ENCODE measurements at regions not wholly inside any gene's neighbourhood (a gene's known extent, or its start where the extent isn't known, plus 50 kb on each side); places are given as distances from the start of the nearest gene placed in this dataset.

- TF ChIP-seq ATF2 (tag by site-specific recombination; IDR thresholded peaks at IDR 0.05; ENCODE audit: low read depth): peak; percentile 56; the same call in 1 of the 2 replicates
- TF ChIP-seq ZNF629 (tag by site-specific recombination; IDR thresholded peaks at IDR 0.05): peak; percentile 38
- TF ChIP-seq ZNF544 (tag by site-specific recombination; IDR thresholded peaks at IDR 0.05): no peak
- H3K4me1 ChIP-seq (ENCODE audit: control insufficient read depth, insufficient read depth, low read length): peaks cover 6% of the 10 kb centered on the region; the same call in 1 of the 2 replicates
- H3K9me3 ChIP-seq (ENCODE audit: control insufficient read depth, insufficient read depth, low read depth, low read length): no peaks in the 10 kb centered on the region
- no peak overlapping the region for H3K27ac ChIP-seq (ENCODE audit: extremely low read depth, low read depth, low read length)
- CTCF ChIA-PET: interaction anchor here (0.7 kb wide), 1 partner anchor 115 kb away, joined by 3 read pairs; no protein-coding TSS in a partner anchor
- H3K36me3 ChIP-seq (ENCODE audit: control insufficient read depth in 2 of 2, insufficient read depth in 1 of 2, low read length in 2 of 2): no peaks in the 10 kb centered on the region
- POLR2A ChIA-PET: interaction anchor here (0.8 to 5.8 kb wide), 5 partner anchors 9 to 458 kb away, joined by 3 to 45 read pairs (median 5); partner anchors contain the start of gene KLF6
- no peak overlapping the region for H3K4me3 ChIP-seq (ENCODE audit: low read depth, low read length)
These were observed 101.7 kb upstream of the KLF6 start for GRCh38 chr10:3886641-3887251.

- no peaks in the 10 kb centered on the region for H3K36me3 ChIP-seq (ENCODE audit: control insufficient read depth in 2 of 2, insufficient read depth in 1 of 2, low read length in 2 of 2)
- peaks cover 6% of the 10 kb centered on the region; the same call in 1 of the 2 replicates for H3K4me1 ChIP-seq (ENCODE audit: control insufficient read depth, insufficient read depth, low read length)
- H3K9me3 ChIP-seq (ENCODE audit: control insufficient read depth, insufficient read depth, low read depth, low read length): no peaks in the 10 kb centered on the region
- no peak for TF ChIP-seq SCRT1 (tag by site-specific recombination; IDR thresholded peaks at IDR 0.05; ENCODE audit: borderline replicate concordance)
- no peak for TF ChIP-seq ZBTB44 (tag by site-specific recombination; IDR thresholded peaks at IDR 0.05)
- TF ChIP-seq ZNF704 (tag by site-specific recombination; IDR thresholded peaks at IDR 0.05): no peak
- no peak for TF ChIP-seq ZNF76 (tag by site-specific recombination; IDR thresholded peaks at IDR 0.05; ENCODE audit: borderline replicate concordance, low read depth)
- no peak for TF ChIP-seq KLF1 (tag by site-specific recombination; IDR thresholded peaks at IDR 0.05)
- no peak for TF ChIP-seq ZNF777 (tag by site-specific recombination; IDR thresholded peaks at IDR 0.05; ENCODE audit: borderline replicate concordance)
- TF ChIP-seq CTCF (tag by site-specific recombination; IDR thresholded peaks at IDR 0.05): no peak
- no peak for TF ChIP-seq SALL2 (tag by site-specific recombination; IDR thresholded peaks at IDR 0.05; ENCODE audit: borderline replicate concordance)
- no peak for TF ChIP-seq ZBTB1 (tag by site-specific recombination; IDR thresholded peaks at IDR 0.05)
- no peak for TF ChIP-seq ZSCAN4 (tag by site-specific recombination; IDR thresholded peaks at IDR 0.05)
- TF ChIP-seq ZNF112 (tag by site-specific recombination; IDR thresholded peaks at IDR 0.05): no peak
- no peak overlapping the region for H3K4me3 ChIP-seq (ENCODE audit: low read depth, low read length)
- ChIA-PET POLR2A (interaction anchor here (0.8 to 5.8 kb wide), 6 partner anchors 10 to 458 kb away, joined by 3 to 45 read pairs (median 4); partner anchors contain the start of gene KLF6), CTCF (interaction anchor here (0.7 kb wide), 3 partner anchors 15 to 116 kb away, joined by 3 read pairs; no protein-coding TSS in a partner anchor)
- no peak overlapping the region for H3K27ac ChIP-seq (ENCODE audit: extremely low read depth, low read depth, low read length)
These were observed 101.2 kb upstream of the KLF6 start for GRCh38 chr10:3886191-3886590.
